IMR-90 (cell line): ENCODE measurements at regions not wholly inside any gene's neighbourhood (a gene's known extent, or its start where the extent isn't known, plus 50 kb on each side); places are given as distances from the start of the nearest gene placed in this dataset.

Source experiments
- ATAC-seq: fragments of 200-7000 bp; cut with Tn5 transposase; 2 replicates; pipeline ENCODE4 v1.9.1; 2020; ENCODE audit warnings: low read depth, mild to moderate bottlenecking, moderate library complexity
- BruUV-seq: library from RNA; stranded (reverse); fragments of 400-500 nt; replicated peaks from 2 replicates; lab custom pipeline; 2021; lab: Mats Ljungman, UMichigan
- CTCF ChIA-PET: fragments of 300-600 bp; formaldehyde crosslinking; extraction: SDS; loops from one replicate; lab custom pipeline; 2021; ENCODE audit warnings: antibody characterized with exemption; lab: Yijun Ruan, JAX
- POLR2A ChIA-PET: fragments of 300-600 bp; sonication (Branson Sonifier 250); formaldehyde crosslinking; loops from one replicate; lab custom pipeline; 2022; ENCODE audit warnings: antibody characterized with exemption; ENCODE audit not compliant: unreplicated experiment; lab: Charles Lee
- DNase-seq: peaks from one replicate; pipeline ENCODE4 v3.0.0; 2013
- H2AFZ ChIP-seq: replicated peaks from 2 replicates; pipeline ENCODE3; 2013; ENCODE audit warnings: low read length, mild to moderate bottlenecking; ENCODE audit not compliant: poor library complexity
- H2AK5ac ChIP-seq: 2 replicates; pipeline ENCODE4 v1.6.1; 2013; ENCODE audit warnings: low read depth, low read length, inconsistent platforms
- H2AK9ac ChIP-seq: replicated peaks from 2 replicates; pipeline ENCODE3; 2013; ENCODE audit warnings: mild to moderate bottlenecking, low read depth, low read length, moderate library complexity; ENCODE audit not compliant: poor library complexity
- H2BK120ac ChIP-seq: 2 replicates; pipeline ENCODE4 v1.6.1; 2013; ENCODE audit warnings: low read depth, low read length, inconsistent platforms
- H2BK15ac ChIP-seq: 3 replicates; pipeline ENCODE4 v1.6.1; 2013; ENCODE audit warnings: low read depth, low read length, inconsistent platforms
- H2BK20ac ChIP-seq: 2 replicates; pipeline ENCODE4 v1.6.1; 2013; ENCODE audit warnings: low read depth, mild to moderate bottlenecking, inconsistent platforms, low read length, moderate library complexity
- H2BK5ac ChIP-seq: 2 replicates; pipeline ENCODE4 v1.6.1; 2013; ENCODE audit warnings: mild to moderate bottlenecking, low read depth, low read length, inconsistent platforms; ENCODE audit not compliant: poor library complexity, severe bottlenecking
- H3K14ac ChIP-seq: replicated peaks from 2 replicates; pipeline ENCODE4 v1.6.1; 2013; ENCODE audit warnings: low read depth, low read length, inconsistent platforms
- H3K18ac ChIP-seq: 2 replicates; pipeline ENCODE4 v1.6.1; 2013; ENCODE audit warnings: low read depth, low read length, control low read depth
- H3K23ac ChIP-seq: 2 replicates; pipeline ENCODE4 v1.6.1; 2013; ENCODE audit warnings: low read depth, low read length, inconsistent platforms
- H3K27ac ChIP-seq: 2 replicates; pipeline ENCODE4 v1.5.1; 2013; ENCODE audit warnings: mild to moderate bottlenecking, control low read depth, low read length; ENCODE audit not compliant: insufficient read depth
- H3K27me3 ChIP-seq: 2 replicates; pipeline ENCODE4 v1.6.1; 2013; ENCODE audit warnings: low read length; ENCODE audit not compliant: control insufficient read depth, insufficient read depth
- H3K36me3 ChIP-seq: 2 replicates; pipeline ENCODE4 v1.6.1; 2013; ENCODE audit warnings: low read length, mixed read lengths; ENCODE audit not compliant: control insufficient read depth, insufficient read depth
- H3K4ac ChIP-seq: 2 replicates; pipeline ENCODE4 v1.6.1; 2013; ENCODE audit warnings: low read depth, low read length, inconsistent platforms
- H3K4me1 ChIP-seq: 2 replicates; pipeline ENCODE4 v1.6.1; 2013; ENCODE audit warnings: low read length, mixed read lengths; ENCODE audit not compliant: control insufficient read depth, insufficient read depth
- H3K4me2 ChIP-seq: 2 replicates; pipeline ENCODE4 v1.6.1; 2013; ENCODE audit warnings: low read depth, mild to moderate bottlenecking, control low read depth, low read length, moderate library complexity
- H3K4me3 ChIP-seq: 2 replicates; pipeline ENCODE4 v1.5.1; 2013; ENCODE audit warnings: low read depth, mild to moderate bottlenecking, control low read depth, low read length, moderate library complexity; ENCODE audit not compliant: insufficient read depth
- H3K56ac ChIP-seq: 2 replicates; pipeline ENCODE4 v1.6.1; 2013; ENCODE audit warnings: low read length, inconsistent platforms; ENCODE audit not compliant: insufficient read depth; ENCODE audit errors: extremely low read depth
- H3K79me1 ChIP-seq, 2 experiments: 2 replicates each; pipeline ENCODE4 v1.6.1; 2013; ENCODE audit warnings: low read length in 2 of 2, inconsistent platforms in 1 of 2, low read depth in 1 of 2
- H3K9ac ChIP-seq: 2 replicates; pipeline ENCODE4 v1.6.1; 2013; ENCODE audit warnings: low read depth, low read length, control low read depth
- H3K9me1 ChIP-seq: 2 replicates; pipeline ENCODE4 v1.6.1; 2013; ENCODE audit warnings: low read length, inconsistent platforms; ENCODE audit not compliant: insufficient read depth
- H3K9me3 ChIP-seq: 2 replicates; pipeline ENCODE4 v1.6.1; 2013; ENCODE audit warnings: low read length; ENCODE audit not compliant: control insufficient read depth, insufficient read depth
- H4K20me1 ChIP-seq: 2 replicates; pipeline ENCODE4 v1.6.1; 2013; ENCODE audit warnings: low read length, inconsistent platforms; ENCODE audit not compliant: insufficient read depth
- H4K5ac ChIP-seq: 2 replicates; pipeline ENCODE4 v1.6.1; 2013; ENCODE audit warnings: mild to moderate bottlenecking, low read depth, low read length, control low read depth
- H4K8ac ChIP-seq, 2 experiments: 2 replicates each; pipeline ENCODE4 v1.6.1; 2013; ENCODE audit warnings: low read depth in 2 of 2, low read length in 2 of 2, control low read depth in 1 of 2, inconsistent platforms in 1 of 2
- H4K91ac ChIP-seq: 2 replicates; pipeline ENCODE4 v1.6.1; 2013; ENCODE audit warnings: low read depth, low read length, inconsistent platforms; ENCODE audit not compliant: insufficient read depth
- FOS ChIP-seq: fragments of 150-350 bp; IDR thresholded peaks from 2 replicates; pipeline ENCODE4 v1.6.1; 2016; ENCODE audit warnings: low read depth, low read length
- MAFK ChIP-seq: IDR thresholded peaks from 2 replicates; pipeline ENCODE4 v1.6.1; 2012; ENCODE audit warnings: low read depth, low read length, improper control_type of control experiment
- WGBS, 2 experiments: methylation state at CpG; one replicate each; pipeline versions ENCODE4 v1.1.5 to v1.1.7; 2013; ENCODE audit warnings: missing lambda C conversion rate in 2 of 2; ENCODE audit not compliant: insufficient read length in 1 of 2; ENCODE audit errors: extremely low coverage in 2 of 2; 5-methylcytosine and 5-hydroxymethylcytosine counted together
- dilution Hi-C: fragments of 300-500 bp; cut with HindIII; formaldehyde crosslinking; loops from one replicate; pipeline ENCODE4 v1.14.3; 2018; ENCODE audit warnings: low sequenced_read_pairs; ENCODE audit not compliant: unreplicated experiment
- in situ Hi-C: fragments of 300-500 bp; cut with MboI; formaldehyde crosslinking; loops from 3 replicates; pipeline ENCODE4 v1.14.3; 2019; ENCODE audit warnings: low sequenced_read_pairs, inconsistent platforms, mixed read lengths
- intact Hi-C: fragments of 100-400 bp; cut with micrococcal nuclease; formaldehyde crosslinking; loops from 2 replicates; pipeline ENCODE4 v1.10.0; 2022
- TF ChIP-seq, protein P1 (sequence below): fragments of 150-350 bp; IDR thresholded peaks from 2 replicates; pipeline ENCODE4 v1.6.1; 2016; ENCODE audit warnings: low read depth, mild to moderate bottlenecking, low read length, moderate library complexity, borderline replicate concordance
- TF ChIP-seq, protein P2 (sequence below): fragments of 150-350 bp; IDR thresholded peaks from 2 replicates; pipeline ENCODE4 v1.6.1; 2017; ENCODE audit warnings: mild to moderate bottlenecking, antibody characterized with exemption, low read length, low read depth

DNA sequence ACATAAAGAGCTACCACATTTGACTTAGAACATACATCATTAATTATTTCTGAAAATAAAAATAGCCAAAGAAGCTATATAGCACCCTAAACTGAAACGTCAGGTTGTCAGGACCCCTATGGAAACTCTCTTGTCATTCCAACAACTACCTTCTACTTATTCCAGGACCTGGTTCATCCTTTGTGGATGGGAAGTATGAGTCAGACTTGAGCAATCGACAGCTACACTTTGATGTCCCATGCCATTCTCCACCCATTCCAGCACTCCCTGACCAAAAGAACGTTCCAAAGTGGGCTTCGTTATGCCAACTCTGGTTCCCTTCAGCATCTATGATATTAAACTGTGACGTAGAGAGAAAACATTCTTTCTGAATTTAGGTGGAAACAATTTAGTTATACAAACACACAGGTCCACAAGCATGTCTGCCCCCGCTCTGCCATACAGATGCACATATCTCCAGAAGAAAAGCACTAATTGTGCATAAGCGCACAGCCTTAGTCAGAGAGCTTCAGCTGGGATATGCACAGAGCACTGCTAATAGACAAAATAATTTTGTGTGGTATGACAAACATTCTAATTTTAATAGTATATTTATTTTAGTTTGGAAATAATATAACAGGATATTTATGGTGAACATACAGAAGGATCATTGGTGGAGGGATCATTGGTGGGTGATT lies 723.1 kb upstream of the B3GALT2 start:
- no peak overlapping the region for H3K4ac ChIP-seq
- DNase-seq (no peak), ATAC-seq (no peak)
- H4K20me1 ChIP-seq, result no peaks in the 10 kb centered on the region
- H2BK5ac ChIP-seq, result no peak overlapping the region
- H3K27me3 ChIP-seq, result no peaks in the 10 kb centered on the region
- H3K9me3 ChIP-seq, result no peaks in the 10 kb centered on the region
- H3K4me1 ChIP-seq, result no peaks in the 10 kb centered on the region
- no peak overlapping the region for H3K27ac ChIP-seq
- no peaks in the 10 kb centered on the region for H3K79me1 ChIP-seq
- no peak overlapping the region for H3K18ac ChIP-seq
- no peak overlapping the region for H4K91ac ChIP-seq
- no peak overlapping the region for H3K9ac ChIP-seq
- BruUV-seq, result no TSS peak
- TF ChIP-seq FOS (no peak), MAFK (no peak)
- TF ChIP-seq, protein P1, sequence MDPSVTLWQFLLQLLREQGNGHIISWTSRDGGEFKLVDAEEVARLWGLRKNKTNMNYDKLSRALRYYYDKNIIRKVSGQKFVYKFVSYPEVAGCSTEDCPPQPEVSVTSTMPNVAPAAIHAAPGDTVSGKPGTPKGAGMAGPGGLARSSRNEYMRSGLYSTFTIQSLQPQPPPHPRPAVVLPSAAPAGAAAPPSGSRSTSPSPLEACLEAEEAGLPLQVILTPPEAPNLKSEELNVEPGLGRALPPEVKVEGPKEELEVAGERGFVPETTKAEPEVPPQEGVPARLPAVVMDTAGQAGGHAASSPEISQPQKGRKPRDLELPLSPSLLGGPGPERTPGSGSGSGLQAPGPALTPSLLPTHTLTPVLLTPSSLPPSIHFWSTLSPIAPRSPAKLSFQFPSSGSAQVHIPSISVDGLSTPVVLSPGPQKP, result no peak
- TF ChIP-seq, protein P2, sequence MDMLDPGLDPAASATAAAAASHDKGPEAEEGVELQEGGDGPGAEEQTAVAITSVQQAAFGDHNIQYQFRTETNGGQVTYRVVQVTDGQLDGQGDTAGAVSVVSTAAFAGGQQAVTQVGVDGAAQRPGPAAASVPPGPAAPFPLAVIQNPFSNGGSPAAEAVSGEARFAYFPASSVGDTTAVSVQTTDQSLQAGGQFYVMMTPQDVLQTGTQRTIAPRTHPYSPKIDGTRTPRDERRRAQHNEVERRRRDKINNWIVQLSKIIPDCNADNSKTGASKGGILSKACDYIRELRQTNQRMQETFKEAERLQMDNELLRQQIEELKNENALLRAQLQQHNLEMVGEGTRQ, result no peak
- H3K14ac ChIP-seq, result no peak overlapping the region
- no peak overlapping the region for H2AK9ac ChIP-seq
- no peak overlapping the region for H2BK120ac ChIP-seq
- dilution Hi-C loops (no loop called here), in situ Hi-C loops (no loop called here), intact Hi-C loops (no loop called here)
- no peaks in the 10 kb centered on the region for H3K9me1 ChIP-seq
- H2AK5ac ChIP-seq, result no peak overlapping the region
- ChIA-PET POLR2A (no interaction called here), CTCF (interaction anchor here (0.8 kb wide), 1 partner anchor 19 kb away, joined by 3 read pairs; no protein-coding TSS in a partner anchor)
- no peak overlapping the region for H2BK15ac ChIP-seq
- no CpG with 5 or more reads among the region's 7 CpGs for WGBS, 2 experiments
- H3K36me3 ChIP-seq, result no peaks in the 10 kb centered on the region
- H4K8ac ChIP-seq, result no peak overlapping the region
- H2AFZ ChIP-seq, result no peak overlapping the region
- no peak overlapping the region for H2BK20ac ChIP-seq
- H3K56ac ChIP-seq, result no peak overlapping the region
- H3K4me3 ChIP-seq, result no peak overlapping the region
- H4K5ac ChIP-seq, result no peak overlapping the region
- H3K23ac ChIP-seq, result no peak overlapping the region
- no peak overlapping the region for H3K4me2 ChIP-seq
